GM10266 (cell line): ENCODE measurements at regions not wholly inside any gene's neighbourhood (a gene's known extent, or its start where the extent isn't known, plus 50 kb on each side); places are given as distances from the start of the nearest gene placed in this dataset.

Experiments used
- DNase-seq: peaks from one replicate; pipeline ENCODE4 v3.0.0; 2012; ENCODE audit errors: extremely low spot score
- CTCF ChIP-seq: IDR thresholded peaks from 2 replicates; pipeline ENCODE4 v1.5.1; 2012; ENCODE audit warnings: mild to moderate bottlenecking, low read depth; ENCODE audit not compliant: control insufficient read depth, insufficient read depth; ENCODE audit errors: missing control alignments

DNA sequence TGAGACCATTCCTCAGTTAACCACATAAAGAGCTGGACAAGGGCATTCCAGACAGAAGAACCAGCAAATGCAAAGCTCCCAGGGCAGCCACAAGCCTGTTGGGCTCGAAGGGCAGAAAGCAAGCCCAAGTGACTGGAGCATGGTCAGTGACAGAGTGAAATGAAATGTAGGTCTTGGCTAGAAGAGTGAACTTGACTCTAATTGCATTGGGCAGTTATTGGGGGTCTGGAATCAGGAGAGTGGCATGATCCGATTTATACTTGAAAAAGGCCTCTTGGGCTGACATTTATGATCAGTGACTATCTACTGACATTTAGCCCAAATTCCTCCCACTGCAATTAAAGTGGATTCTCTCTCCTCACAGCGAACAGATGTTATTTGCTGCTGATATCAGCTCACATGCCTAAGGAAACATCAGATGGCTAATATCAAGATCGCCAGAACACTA, 152.5 kb upstream of the KLF7 start:
- DNase-seq, result no peak
- no peak for TF ChIP-seq CTCF

- DNase-seq, result no peak
- TF ChIP-seq CTCF, result no peak
These were observed 153.6 kb upstream of the KLF7 start for GRCh38 chr2:207319316-207319715.

GRCh38 chr2:207320381-207321159, 154.8 kb upstream of the KLF7 start:
- TF ChIP-seq CTCF, result no peak
- no peak for DNase-seq

GRCh38 chr2:207321514-207321913, 155.8 kb upstream of the KLF7 start:
- no peak for TF ChIP-seq CTCF
- no peak for DNase-seq

DNA sequence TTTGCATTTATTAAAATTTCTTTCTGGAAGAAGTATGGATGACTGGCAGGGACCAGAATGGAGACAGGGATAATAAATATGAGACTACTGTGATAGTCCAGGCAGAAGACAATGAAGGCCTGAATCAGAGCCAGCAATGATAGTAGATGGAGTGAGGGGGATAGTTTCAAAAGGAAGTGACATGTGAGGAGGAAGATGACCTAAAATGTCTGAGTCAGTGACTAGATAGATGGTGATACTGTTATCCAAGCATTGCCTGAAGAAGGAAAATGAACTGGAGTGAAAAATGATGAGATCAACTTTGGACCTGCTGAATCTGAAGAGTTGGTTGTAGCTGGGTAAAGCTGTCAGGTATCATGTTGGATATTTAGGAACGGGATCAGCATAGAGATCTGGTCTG, 158.3 kb upstream of the KLF7 start:
- DNase-seq, result no peak
- no peak for TF ChIP-seq CTCF

DNA sequence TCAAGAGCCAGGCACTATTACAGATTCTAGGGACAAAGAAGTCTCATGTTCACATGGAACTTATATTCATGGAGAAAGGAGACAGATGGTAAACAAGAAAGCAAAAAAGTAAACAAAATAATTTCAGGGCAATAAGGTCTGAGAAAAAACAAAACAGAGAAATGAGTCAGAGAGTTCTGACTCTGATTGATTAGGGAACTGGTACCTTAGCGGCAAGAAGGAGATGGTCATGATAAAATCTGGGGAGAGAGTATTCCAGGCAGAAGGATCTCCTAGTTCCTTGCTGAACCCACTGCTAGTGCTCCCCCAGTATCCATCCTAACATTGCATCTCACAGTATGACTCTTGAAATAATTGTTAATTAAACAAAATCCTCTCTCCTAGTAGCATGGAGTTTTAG, 161.8 kb upstream of the KLF7 start:
- no peak for DNase-seq
- no peak for TF ChIP-seq CTCF

GRCh38 chr2:207328944-207329386, 163.2 kb upstream of the KLF7 start:
- no peak for DNase-seq
- TF ChIP-seq CTCF, result no peak
